Panc1 (cell line): ENCODE measurements at regions not wholly inside any gene's neighbourhood (a gene's known extent, or its start where the extent isn't known, plus 50 kb on each side); places are given as distances from the start of the nearest gene placed in this dataset.

Experiments
- CTCF ChIP-seq: fragments of 450-650 bp; IDR thresholded peaks from 2 replicates; pipeline ENCODE4 v1.5.1; 2017; ENCODE audit warnings: mild to moderate bottlenecking
- POLR2AphosphoS5 ChIP-seq: IDR thresholded peaks from 2 replicates; pipeline ENCODE4 v1.6.1; 2012; ENCODE audit warnings: mild to moderate bottlenecking, low read depth, low read length, moderate library complexity
- SIN3A ChIP-seq: IDR thresholded peaks from 2 replicates; pipeline ENCODE4 v1.6.1; 2012; ENCODE audit warnings: low read depth, mild to moderate bottlenecking, low read length, moderate library complexity, borderline replicate concordance; ENCODE audit not compliant: insufficient read depth
- TF ChIP-seq, protein P1 (sequence below), 2 experiments: IDR thresholded peaks; 2 replicates each; pipeline ENCODE4 v1.6.1; 2011 to 2012; ENCODE audit warnings: low read depth in 2 of 2, control low read depth in 1 of 2, low read length in 1 of 2, mild to moderate bottlenecking in 1 of 2, moderate library complexity in 1 of 2; ENCODE audit not compliant: insufficient read depth in 1 of 2

DNA sequence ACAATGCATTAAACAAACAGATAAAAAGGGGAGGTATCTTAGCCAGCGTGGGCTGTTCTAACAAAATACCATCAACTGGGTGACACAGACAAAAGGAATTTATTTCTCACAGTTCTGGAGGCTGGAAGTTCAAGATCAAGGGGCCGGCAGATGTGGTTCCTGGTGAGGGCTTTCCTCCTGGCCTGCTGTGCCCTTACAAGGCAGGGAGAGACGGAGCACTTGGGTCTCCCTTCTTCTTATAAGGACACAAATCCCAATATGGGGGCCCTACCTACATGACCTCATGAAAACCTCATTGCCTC lies 281.6 kb upstream of the KLF14 start:
- TF ChIP-seq CTCF (no peak), POLR2AphosphoS5 (no peak), SIN3A (no peak)
- TF ChIP-seq, protein P1, sequence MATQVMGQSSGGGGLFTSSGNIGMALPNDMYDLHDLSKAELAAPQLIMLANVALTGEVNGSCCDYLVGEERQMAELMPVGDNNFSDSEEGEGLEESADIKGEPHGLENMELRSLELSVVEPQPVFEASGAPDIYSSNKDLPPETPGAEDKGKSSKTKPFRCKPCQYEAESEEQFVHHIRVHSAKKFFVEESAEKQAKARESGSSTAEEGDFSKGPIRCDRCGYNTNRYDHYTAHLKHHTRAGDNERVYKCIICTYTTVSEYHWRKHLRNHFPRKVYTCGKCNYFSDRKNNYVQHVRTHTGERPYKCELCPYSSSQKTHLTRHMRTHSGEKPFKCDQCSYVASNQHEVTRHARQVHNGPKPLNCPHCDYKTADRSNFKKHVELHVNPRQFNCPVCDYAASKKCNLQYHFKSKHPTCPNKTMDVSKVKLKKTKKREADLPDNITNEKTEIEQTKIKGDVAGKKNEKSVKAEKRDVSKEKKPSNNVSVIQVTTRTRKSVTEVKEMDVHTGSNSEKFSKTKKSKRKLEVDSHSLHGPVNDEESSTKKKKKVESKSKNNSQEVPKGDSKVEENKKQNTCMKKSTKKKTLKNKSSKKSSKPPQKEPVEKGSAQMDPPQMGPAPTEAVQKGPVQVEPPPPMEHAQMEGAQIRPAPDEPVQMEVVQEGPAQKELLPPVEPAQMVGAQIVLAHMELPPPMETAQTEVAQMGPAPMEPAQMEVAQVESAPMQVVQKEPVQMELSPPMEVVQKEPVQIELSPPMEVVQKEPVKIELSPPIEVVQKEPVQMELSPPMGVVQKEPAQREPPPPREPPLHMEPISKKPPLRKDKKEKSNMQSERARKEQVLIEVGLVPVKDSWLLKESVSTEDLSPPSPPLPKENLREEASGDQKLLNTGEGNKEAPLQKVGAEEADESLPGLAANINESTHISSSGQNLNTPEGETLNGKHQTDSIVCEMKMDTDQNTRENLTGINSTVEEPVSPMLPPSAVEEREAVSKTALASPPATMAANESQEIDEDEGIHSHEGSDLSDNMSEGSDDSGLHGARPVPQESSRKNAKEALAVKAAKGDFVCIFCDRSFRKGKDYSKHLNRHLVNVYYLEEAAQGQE (IDR thresholded peaks at IDR 0.05; ENCODE audit: insufficient read depth in 1 of 2, low read depth in 2 of 2, low read length in 1 of 2) = no peak
